GM18502 (cell line): ENCODE measurements at regions not wholly inside any gene's neighbourhood (a gene's known extent, or its start where the extent isn't known, plus 50 kb on each side); places are given as distances from the start of the nearest gene placed in this dataset.

Source experiments
- ATAC-seq: cut with Tn5 transposase; IDR thresholded peaks from one replicate; pipeline ENCODE4 v1.9.1; 2021; ENCODE audit warnings: mild to moderate bottlenecking; ENCODE audit not compliant: unreplicated experiment, poor library complexity

- no peak for ATAC-seq
These were observed 69.6 kb upstream of the UGP2 start for GRCh38 chr2:63772061-63772460.

GRCh38 chr2:63775191-63775590 is 66.5 kb upstream of the UGP2 start:
- ATAC-seq = no peak

GRCh38 chr2:63776382-63776781 is 65.3 kb upstream of the UGP2 start:
- no peak for ATAC-seq

- ATAC-seq = no peak
These were observed 63.9 kb upstream of the UGP2 start for GRCh38 chr2:63777816-63778215.

- no peak for ATAC-seq
These were observed 63.3 kb upstream of the UGP2 start for GRCh38 chr2:63778391-63778790.

- no peak for ATAC-seq
These were observed 61.1 kb upstream of the UGP2 start for GRCh38 chr2:63780518-63781155.

- no peak for ATAC-seq
These were observed 57.2 kb upstream of the UGP2 start for GRCh38 chr2:63784461-63784860.

GRCh38 chr2:63785096-63785495 is 56.6 kb upstream of the UGP2 start:
- no peak for ATAC-seq

GRCh38 chr2:63786471-63786870 is 55.2 kb upstream of the UGP2 start:
- no peak for ATAC-seq

GRCh38 chr2:63788071-63788470 is 53.6 kb upstream of the UGP2 start:
- no peak for ATAC-seq

GRCh38 chr2:63789338-63790020 is 52.2 kb upstream of the UGP2 start:
- no peak for ATAC-seq

- no peak for ATAC-seq
These were observed 51.2 kb upstream of the UGP2 start for GRCh38 chr2:63790491-63790890.

- no peak for ATAC-seq
These were observed 50.8 kb upstream of the UGP2 start for GRCh38 chr2:63790906-63791305.

GRCh38 chr2:63791387-63791786 is 50.3 kb upstream of the UGP2 start:
- ATAC-seq = no peak
